Tibial artery (tissue), 4 donors: ENCODE measurements at regions not wholly inside any gene's neighbourhood (a gene's known extent, or its start where the extent isn't known, plus 50 kb on each side); places are given as distances from the start of the nearest gene placed in this dataset.
"Not testable (repeated sequence)": the region's sequence is repeated elsewhere in the genome, so short reads cannot be mapped to it uniquely, and the experiment has no call there.

Experiments used
- DNase-seq, 2 donors: peaks; one replicate each; pipeline ENCODE4 v3.0.0-alpha.2; 2019
- H3K27ac ChIP-seq, 2 donors: fragments of 200-600 bp; sonication (generic) in 1 of 2; 1 replicate in 1 of 2; 2 replicates in 1 of 2; pipeline ENCODE4 v1.5.1; 2018 to 2019; ENCODE audit warnings: mild to moderate bottlenecking in 1 of 2
- H3K27me3 ChIP-seq, 2 donors: fragments of 200-600 bp; sonication (generic) in 1 of 2; one replicate each; pipeline versions ENCODE4 v1.5.1 to v1.6.0; 2016 to 2019
- H3K36me3 ChIP-seq, 3 donors: fragments of 200-600 bp; sonication (generic) in 2 of 3; one replicate each; pipeline ENCODE4 v1.5.1; 2016 to 2019; ENCODE audit warnings: mild to moderate bottlenecking in 2 of 3
- H3K4me1 ChIP-seq, 4 donors: fragments of 200-600 bp; sonication (generic) in 2 of 4; 1 replicate in 3 of 4; 2 replicates in 1 of 4; pipeline ENCODE4 v1.5.1; 2016 to 2019
- H3K4me3 ChIP-seq, 2 donors: fragments of 200-600 bp; sonication (generic) in 1 of 2; 1 replicate in 1 of 2; 2 replicates in 1 of 2; pipeline ENCODE4 v1.5.1; 2018 to 2019; ENCODE audit warnings: mild to moderate bottlenecking in 2 of 2
- H3K9me3 ChIP-seq, 3 donors: fragments of 200-600 bp; sonication (generic) in 1 of 3; one replicate each; pipeline ENCODE4 v1.5.1; 2016 to 2019
- intact Hi-C: fragments of 100-400 bp; cut with DNase I; formaldehyde crosslinking; loops from one replicate; pipeline ENCODE4 v1.15.0; 2023; ENCODE audit warnings: low total_unique reads
- TF ChIP-seq, protein P1 (sequence below), 2 experiments: fragments of 200-600 bp in 1 of 2; fragments of 450-650 bp in 1 of 2; IDR thresholded peaks; one replicate each; pipeline ENCODE4 v1.5.1; 2017 to 2019; ENCODE audit warnings: antibody characterized with exemption in 2 of 2, mild to moderate bottlenecking in 1 of 2, moderate library complexity in 1 of 2

DNA sequence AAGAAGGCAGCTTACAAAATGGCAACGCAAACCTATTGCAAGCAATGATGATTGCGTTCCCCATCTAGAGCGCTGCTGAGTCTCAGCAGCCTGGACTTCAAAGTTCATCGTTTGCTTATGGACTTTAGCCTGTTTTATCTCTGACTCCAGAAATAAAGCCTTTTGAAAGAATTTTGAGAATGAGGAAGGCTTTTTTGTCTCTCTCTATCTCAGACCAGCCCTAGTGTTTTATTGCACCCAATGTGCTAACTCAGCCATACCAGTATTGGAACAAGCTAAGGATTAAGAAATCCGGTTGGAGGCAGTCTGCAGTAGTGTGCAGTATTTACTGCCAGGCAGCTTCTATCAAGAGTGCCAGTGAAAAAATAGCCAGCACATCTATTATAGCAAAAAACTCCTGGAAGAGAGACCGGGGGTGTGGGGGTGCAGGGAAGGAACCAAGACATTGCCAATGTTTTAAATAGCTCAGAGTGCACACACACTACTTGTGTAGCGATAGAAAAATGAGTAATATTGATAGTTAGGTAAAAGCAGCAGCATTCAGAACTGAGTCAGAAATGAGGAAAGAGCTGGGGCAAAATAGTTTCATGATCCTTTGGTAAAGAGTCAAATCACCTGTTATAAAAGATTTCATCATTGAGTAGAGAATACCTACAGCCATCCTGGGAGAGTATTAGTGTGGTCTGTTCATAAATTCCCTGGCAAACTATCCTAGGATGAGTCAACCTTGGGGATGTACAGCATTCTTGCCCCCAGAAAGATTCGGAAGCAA is 219.0 kb downstream of the ZNF608 start:
- Histone ChIP-seq H3K36me3 (no peaks in the 10 kb centered on the region), H3K9me3 (no peaks in the 10 kb centered on the region), H3K27me3 (no peaks in the 10 kb centered on the region), H3K27ac (no peak overlapping the region), H3K4me3 (no peak overlapping the region), H3K4me1 (peaks cover 0 to 13% (median 5%) of the 10 kb centered on the region in 4 donors)
- intact Hi-C loops, result no loop called here
- TF ChIP-seq, protein P1, sequence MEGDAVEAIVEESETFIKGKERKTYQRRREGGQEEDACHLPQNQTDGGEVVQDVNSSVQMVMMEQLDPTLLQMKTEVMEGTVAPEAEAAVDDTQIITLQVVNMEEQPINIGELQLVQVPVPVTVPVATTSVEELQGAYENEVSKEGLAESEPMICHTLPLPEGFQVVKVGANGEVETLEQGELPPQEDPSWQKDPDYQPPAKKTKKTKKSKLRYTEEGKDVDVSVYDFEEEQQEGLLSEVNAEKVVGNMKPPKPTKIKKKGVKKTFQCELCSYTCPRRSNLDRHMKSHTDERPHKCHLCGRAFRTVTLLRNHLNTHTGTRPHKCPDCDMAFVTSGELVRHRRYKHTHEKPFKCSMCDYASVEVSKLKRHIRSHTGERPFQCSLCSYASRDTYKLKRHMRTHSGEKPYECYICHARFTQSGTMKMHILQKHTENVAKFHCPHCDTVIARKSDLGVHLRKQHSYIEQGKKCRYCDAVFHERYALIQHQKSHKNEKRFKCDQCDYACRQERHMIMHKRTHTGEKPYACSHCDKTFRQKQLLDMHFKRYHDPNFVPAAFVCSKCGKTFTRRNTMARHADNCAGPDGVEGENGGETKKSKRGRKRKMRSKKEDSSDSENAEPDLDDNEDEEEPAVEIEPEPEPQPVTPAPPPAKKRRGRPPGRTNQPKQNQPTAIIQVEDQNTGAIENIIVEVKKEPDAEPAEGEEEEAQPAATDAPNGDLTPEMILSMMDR (IDR thresholded peaks at IDR 0.05), result no peak
- DNase-seq, result no peak

DNA sequence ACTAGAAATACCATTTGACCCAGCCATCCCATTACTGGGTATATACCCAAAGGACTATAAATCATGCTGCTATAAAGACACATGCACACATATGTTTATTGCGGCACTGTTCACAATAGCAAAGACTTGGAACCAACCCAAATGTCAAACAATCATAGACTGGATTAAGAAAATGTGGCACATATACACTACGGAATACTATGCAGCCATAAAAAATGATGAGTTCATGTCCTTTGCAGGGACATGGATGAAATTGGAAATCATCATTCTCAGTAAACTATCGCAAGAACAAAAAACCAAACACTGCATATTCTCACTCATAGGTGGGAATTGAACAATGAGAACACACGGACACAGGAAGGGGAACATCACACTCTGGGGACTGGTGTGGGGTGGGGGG is 220.4 kb downstream of the ZNF608 start:
- H3K36me3 ChIP-seq, H3K9me3 ChIP-seq, H3K27me3 ChIP-seq, H3K4me3 ChIP-seq, H3K27ac ChIP-seq, intact Hi-C loops, DNase-seq: not testable (repeated sequence)
- peaks cover 0 to 13% (median 5%) of the 10 kb centered on the region in 4 donors for H3K4me1 ChIP-seq

DNA sequence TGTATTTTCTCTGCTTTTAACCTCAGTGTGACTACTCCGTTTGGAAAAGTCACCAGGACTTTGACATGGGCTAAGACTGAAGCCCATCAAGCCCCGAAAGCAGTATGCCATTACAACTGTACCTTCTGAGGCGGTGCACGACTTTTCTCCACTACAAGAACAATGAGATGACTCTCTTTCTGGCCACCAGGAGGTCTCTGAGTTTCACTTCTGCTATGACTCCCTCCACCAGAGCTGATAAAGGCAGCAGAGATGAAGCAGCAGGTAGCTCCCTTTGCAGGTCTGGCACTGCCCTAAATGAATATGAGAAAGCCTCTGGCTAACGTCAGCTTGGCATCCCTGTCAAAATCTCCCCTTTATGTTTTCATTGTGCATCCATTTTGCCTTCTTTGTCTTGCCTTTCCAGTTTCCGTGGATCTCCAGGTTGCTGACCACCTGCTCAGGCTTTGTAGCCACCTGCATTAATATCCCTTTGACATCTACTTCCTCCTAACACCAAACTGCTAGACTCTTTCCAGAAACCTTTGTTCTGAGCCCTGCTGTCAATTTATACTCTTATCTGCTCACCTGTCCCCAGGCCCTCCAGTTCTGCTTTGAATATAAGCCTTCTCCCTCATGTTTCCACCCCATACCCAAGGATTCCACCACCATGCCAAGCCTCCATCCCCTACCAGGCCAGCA is 221.7 kb downstream of the ZNF608 start:
- intact Hi-C loops, result no loop called here
- H3K27me3 ChIP-seq, result no peaks in the 10 kb centered on the region
- H3K36me3 ChIP-seq, result no peaks in the 10 kb centered on the region
- no peak overlapping the region for H3K27ac ChIP-seq
- no peaks in the 10 kb centered on the region for H3K9me3 ChIP-seq
- H3K4me3 ChIP-seq, result no peak overlapping the region
- TF ChIP-seq, protein P1 (IDR thresholded peaks at IDR 0.05), result no peak
- no peak for DNase-seq
- peaks cover 0 to 19% (median 8%) of the 10 kb centered on the region in 4 donors for H3K4me1 ChIP-seq

DNA sequence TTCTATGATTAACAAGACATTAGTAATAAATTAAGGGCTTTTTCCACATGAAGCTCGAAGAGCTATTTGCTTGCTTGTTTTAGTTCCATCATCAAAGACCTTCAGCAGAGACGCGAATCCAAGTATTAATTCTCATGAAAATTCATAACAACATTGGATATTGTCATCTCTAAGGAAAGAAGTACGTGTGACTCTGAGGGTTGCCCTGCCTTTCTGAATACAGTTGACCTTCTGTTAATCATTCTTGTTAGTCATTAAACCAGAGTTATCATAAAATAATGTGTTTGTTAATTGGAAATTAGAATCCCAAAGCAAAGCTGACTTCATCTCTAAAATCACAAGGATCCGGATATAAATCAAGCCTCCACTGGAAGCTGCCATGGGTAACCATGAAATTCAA is 222.5 kb downstream of the ZNF608 start:
- Histone ChIP-seq H3K9me3 (no peaks in the 10 kb centered on the region), H3K27me3 (no peaks in the 10 kb centered on the region), H3K36me3 (no peaks in the 10 kb centered on the region), H3K4me1 (peaks cover 0 to 27% (median 14%) of the 10 kb centered on the region in 4 donors), H3K27ac (no peak overlapping the region), H3K4me3 (no peak overlapping the region)
- intact Hi-C loops, result no loop called here
- TF ChIP-seq, protein P1 (IDR thresholded peaks at IDR 0.05), result no peak
- no peak for DNase-seq

DNA sequence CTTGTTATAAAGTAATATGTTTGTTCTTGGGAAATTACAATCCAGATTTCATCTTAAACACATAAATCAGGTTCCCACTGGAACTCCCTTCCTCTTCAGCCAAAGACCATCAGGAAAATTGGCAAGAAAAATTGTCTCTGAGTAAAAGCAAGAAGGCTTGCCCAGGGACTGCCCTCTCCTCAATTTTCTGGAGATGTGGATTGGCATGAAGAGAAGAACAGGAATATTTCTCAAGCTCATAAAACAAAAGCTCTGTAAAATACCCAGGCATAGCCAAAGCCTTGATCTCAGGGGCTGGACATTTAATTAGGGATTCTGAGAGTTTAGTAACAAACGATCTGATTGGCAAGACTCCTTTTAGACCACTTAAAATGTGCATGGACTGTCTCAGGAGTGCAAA is 223.4 kb downstream of the ZNF608 start:
- Histone ChIP-seq H3K36me3 (no peaks in the 10 kb centered on the region), H3K27ac (no peak overlapping the region), H3K9me3 (no peaks in the 10 kb centered on the region), H3K4me3 (no peak overlapping the region), H3K4me1 (peaks cover 0 to 35% (median 18%) of the 10 kb centered on the region in 4 donors), H3K27me3 (no peaks in the 10 kb centered on the region)
- DNase-seq, result no peak
- intact Hi-C loops, result no loop called here
- TF ChIP-seq, protein P1 (IDR thresholded peaks at IDR 0.05), result no peak
